GM04504 (cell line): ENCODE measurements at regions not wholly inside any gene's neighbourhood (a gene's known extent, or its start where the extent isn't known, plus 50 kb on each side); places are given as distances from the start of the nearest gene placed in this dataset.
"Not testable (repeated sequence)": the region's sequence is repeated elsewhere in the genome, so short reads cannot be mapped to it uniquely, and the experiment has no call there.

Source experiments
- DNase-seq: peaks from one replicate; pipeline ENCODE4 v3.0.0-alpha.2; 2012; ENCODE audit warnings: low read depth

DNA sequence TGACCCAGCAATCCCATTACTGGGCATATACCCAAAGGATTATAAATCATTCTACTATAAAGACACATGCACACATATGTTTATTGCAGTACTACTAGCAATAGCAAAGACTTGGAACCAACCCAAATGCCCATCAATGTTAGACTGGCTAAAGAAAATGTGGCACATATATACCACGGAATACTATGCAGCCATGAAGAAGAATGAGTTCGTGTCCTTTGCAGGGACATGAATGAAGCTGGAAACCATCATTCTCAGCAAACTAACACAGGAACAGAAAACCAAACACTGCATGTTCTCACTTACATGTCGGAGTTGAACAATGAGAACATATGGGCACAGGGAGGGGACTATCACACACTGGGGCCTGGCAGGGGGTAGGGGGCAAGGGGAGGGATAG is 183.0 kb downstream of the HACE1 start:
- not testable (repeated sequence) for DNase-seq

DNA sequence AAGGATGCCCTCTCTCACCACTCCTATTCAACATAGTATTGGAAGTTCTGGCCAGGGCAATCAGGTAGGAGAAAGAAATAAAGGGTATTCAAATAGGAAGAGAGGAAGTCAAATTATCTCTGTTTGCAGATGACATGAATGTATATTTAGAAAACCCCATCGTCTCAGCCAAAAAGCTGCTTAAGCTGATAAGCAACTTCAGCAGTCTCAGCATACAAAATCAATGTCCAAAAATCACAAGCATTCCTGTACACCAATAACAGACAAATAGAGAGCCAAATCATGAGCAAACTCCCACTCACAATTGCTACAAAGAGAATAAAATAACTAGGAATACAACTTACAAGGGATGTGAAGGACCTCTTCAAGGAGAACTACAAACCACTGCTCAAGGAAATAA is 184.6 kb downstream of the HACE1 start:
- DNase-seq, result not testable (repeated sequence)

DNA sequence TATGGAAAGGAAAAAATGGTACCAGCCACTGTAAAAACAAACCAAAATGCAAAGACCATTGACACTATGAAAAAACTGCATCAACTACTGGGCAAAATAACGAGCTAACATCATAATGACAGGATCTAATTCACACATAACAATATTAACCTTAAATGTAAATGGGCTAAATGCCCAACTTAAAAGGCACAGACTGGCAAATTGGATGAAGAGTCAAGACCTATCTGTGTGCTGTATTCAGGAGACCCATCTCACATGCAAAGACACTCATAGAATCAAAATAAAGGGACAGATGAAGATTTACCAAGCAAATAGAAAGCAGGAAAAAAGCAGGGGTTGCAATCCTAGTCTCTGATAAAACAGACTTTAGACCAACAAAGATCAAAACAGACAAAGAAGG is 186.6 kb downstream of the HACE1 start:
- not testable (repeated sequence) for DNase-seq

DNA sequence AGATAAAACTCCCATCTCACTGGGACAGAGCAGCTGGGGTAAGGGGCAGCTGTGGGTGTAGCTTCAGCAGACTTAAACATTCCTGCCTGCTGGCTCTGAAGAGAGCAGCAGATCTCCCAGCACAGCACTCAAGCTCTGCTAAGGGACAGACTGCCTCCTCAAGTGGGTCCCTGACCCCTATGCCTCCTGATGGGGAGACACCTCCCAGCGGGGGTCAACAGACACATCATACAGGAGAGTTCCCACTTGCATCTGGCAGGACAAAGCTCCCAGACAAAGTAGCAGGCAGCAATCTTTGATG is 188.2 kb downstream of the HACE1 start:
- not testable (repeated sequence) for DNase-seq

GRCh38 chr6:104670834-104671590 is 188.7 kb downstream of the HACE1 start:
- not testable (repeated sequence) for DNase-seq

- no peak for DNase-seq
Observed at GRCh38 chr6:104669483-104669882, 190.2 kb downstream of the HACE1 start.

GRCh38 chr6:104656235-104656634 is 203.5 kb downstream of the HACE1 start:
- no peak for DNase-seq

DNA sequence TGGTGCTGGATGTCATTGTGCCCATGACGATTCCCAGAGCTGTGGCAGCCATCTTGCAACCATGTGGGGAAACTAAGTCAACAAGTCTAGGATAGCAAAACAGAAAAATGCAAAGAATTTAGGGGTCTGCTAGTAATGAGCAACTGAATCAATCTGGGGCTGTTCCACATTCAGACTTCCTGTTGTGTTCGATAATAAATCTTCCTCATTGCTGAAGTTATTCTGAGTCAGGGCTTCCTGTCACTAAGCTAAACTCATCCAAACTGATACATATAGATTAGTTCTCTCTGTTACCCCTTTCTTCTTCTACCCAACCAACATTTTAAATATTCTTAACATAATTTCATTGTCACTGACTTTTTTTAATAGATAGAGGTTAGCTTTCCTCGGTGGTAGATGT is 205.9 kb downstream of the HACE1 start:
- DNase-seq, result no peak

- DNase-seq, result no peak
Observed at GRCh38 chr6:104648347-104648746, 211.4 kb downstream of the HACE1 start.

- DNase-seq, result no peak
Observed at GRCh38 chr6:104644848-104645247, 214.9 kb downstream of the HACE1 start.

- no peak for DNase-seq
Observed at GRCh38 chr6:104642871-104643270, 216.8 kb downstream of the HACE1 start.

GRCh38 chr6:104640761-104641160 is 219.0 kb downstream of the HACE1 start:
- no peak for DNase-seq

DNA sequence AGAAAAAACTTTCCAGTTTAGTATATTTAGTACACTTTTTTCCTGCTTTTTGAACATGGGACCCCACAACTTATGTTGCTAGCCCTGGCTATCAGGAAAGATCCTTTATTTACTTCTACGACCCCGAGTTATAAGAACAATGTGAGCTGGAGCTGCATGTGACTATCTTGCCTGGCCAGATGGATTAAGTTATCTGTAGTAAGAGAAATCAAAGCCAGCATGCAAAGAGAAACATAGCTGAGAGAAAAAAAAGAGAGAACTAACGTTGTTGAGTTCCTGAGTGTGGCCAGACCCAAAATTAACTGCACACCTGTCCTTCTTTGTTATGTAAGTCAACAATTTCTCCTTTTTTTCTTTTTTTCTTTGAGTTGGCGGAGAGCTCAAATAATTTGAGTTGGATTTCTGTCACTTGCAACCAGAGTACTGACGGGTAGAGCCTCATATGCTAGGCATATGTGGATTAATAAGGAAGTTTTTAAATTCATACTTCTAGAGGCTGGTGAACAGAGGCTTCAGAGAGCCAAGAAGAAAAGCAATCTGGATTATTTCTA is 219.5 kb downstream of the HACE1 start:
- no peak for DNase-seq

GRCh38 chr6:104639668-104640067 is 220.1 kb downstream of the HACE1 start:
- no peak for DNase-seq

DNA sequence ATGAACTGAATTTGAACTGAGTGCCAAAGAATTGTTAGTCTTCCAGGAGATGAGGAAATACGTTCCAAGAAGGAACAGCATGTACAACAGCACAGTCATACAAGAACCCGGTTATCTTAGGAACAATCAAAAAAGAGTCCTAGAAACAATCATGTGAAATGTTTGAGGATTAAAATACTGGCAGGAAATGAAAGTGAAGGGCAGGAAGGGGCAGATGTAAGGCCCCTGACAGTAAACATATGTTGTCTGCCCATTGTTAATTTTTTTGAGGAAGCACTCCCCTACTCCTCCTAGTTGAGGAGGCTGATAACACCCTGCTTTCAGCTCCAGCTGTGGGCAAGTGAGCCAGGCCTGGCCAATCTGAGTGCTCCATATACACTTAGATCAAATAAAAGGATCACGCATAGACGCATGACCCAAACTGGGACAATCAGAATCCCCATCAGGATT is 220.9 kb downstream of the HACE1 start:
- DNase-seq, result no peak

GRCh38 chr6:104633125-104633524 is 226.6 kb downstream of the HACE1 start:
- no peak for DNase-seq

DNA sequence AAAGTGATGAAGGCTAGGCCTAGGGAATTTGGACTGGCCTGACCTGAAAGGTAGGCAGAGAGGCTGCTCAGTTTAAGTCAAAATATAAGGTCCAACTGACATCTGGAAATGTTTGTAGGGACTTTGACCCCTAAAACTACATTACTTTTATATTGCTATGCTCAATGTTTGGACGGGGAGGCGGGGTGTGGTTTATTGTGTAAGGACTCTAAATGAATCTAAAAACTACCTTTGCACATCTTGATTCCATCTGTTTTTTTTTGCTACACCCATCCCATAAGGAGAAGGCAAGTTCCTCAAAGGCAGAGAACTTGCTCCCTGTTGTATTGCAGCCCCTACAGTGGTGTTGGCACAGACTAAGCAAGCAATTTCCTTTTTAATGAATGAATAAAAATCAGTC is 227.1 kb downstream of the HACE1 start:
- DNase-seq, result no peak

GRCh38 chr6:104630955-104631354 is 228.8 kb downstream of the HACE1 start:
- DNase-seq, result no peak

DNA sequence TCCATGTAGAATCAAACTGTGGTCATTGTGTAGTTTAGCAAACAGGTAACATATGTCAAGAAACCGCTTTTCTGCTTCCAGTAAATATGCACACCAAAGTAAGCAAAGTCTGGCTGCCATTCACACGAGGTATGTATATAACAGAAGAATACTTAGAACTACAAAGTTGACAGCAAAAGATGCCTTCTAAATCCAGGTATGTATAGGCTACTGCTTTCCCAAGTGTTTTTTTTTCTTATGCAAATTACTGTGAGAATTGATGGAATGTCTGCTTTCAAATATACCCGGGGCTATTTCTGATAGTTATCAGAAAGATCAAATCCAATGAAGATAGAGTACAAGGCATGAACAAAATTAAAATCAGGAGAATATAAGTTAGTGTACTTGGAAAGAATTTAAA is 229.2 kb downstream of the HACE1 start:
- no peak for DNase-seq

DNA sequence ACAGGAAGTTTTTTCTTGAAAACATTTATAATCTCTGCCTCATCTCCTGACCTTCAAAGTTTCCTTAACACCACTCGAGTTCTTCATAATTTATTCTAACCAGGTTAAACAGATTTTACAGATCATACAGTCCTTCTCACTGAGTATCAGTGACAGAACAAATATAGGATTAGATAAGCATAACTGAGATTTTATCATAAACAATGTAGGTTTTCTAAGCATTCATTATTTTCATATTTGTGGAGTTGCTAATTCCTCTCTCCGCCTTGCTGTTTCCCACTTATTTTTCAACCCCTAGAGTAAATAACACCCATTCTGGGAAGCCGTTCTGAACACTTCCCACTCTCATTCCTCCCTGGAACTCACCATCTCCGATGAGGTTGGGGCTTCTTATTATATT is 229.9 kb downstream of the HACE1 start:
- no peak for DNase-seq

DNA sequence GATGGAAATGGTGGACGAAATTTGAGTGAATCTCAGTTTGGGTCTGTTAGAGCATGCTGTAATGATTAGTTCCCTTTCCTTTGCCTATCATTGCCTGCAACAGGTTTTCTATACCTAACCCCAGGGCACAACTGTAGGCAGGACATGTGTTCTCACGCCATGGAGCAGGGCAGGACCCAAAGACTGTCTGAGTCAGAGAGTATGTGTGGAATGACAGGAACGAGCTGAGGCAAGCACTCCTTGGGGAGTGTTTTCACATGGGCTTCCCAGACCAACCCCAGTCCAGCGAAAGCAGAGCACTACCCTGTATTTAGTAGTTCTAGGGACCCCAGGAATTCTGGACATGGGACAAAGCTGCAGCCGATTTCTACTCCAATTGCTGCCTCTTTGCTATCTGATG is 234.2 kb downstream of the HACE1 start:
- peak; percentile 24 for DNase-seq

DNA sequence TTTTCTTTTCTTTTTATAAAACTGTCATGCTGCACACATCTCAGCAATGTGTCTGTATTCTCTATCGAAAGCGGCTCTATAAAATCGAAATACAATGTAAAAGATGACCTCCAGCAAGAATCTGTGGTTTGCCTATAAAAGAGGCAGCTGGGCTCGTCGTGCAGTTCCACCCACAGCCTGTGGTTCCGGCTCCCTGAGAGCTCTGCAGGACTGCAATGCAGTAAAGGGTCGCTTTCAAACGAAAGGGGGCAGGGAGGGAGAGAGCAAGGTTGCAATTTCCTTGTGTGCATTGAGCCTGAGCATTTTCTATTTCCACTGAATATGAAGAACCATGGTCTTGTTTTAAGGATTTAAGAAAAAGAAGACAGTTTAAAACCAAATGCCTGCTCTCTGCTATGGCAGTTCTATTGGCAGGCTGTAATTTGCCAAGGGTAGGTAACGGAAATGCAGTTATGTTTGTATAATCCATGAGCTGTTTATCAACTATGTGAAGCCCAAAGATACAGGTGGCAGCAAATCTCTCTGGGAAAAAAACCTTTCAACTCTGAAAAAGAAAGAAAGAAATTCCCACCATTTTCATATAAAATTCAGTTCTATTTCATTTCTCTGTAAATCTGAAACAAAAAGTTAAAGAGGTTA is 236.5 kb downstream of the HACE1 start:
- no peak for DNase-seq

- no peak for DNase-seq
Observed at GRCh38 chr6:104621396-104621795, 238.3 kb downstream of the HACE1 start.

DNA sequence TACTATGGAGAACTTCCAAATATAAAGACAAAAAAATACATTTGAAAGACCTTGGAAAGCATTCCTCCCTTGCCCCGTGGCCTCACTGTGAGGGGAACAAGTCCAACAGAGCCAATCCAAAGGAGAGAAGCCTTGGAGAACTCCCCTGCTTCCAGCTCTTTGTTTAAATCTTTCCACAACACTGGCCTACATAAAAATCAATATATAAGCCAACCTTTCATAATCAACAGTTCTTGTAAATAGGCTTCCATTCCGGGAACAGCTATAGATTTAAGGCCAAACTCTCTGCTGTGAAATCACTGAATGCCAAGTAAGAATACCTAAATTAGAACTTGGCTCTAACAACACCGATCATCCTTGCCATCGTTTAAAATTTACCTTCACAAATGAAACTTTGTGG is 242.1 kb downstream of the HACE1 start:
- DNase-seq, result no peak
